ENCODE measurements at regions not wholly inside any gene's neighbourhood (a gene's known extent, or its start where the extent isn't known, plus 50 kb on each side); places are given as distances from the start of the nearest gene placed in this dataset.

- Histone ChIP-seq H3K9me1 (ENCODE audit: insufficient read depth, low read length) (no peaks in the 10 kb centered on the region), H2BK5ac (ENCODE audit: low read depth, low read length, poor library complexity, severe bottlenecking) (no peak overlapping the region), H2AK9ac (replicated peaks; ENCODE audit: low read depth, low read length, poor library complexity) (no peak overlapping the region), H4K8ac (ENCODE audit: low read depth in 2 of 2, low read length in 2 of 2) (no peak overlapping the region), H2BK15ac (ENCODE audit: low read depth, low read length) (no peak overlapping the region), H3K9me3 (ENCODE audit: control insufficient read depth, insufficient read depth, low read length) (no peaks in the 10 kb centered on the region), H4K20me1 (ENCODE audit: insufficient read depth, low read length) (no peaks in the 10 kb centered on the region), H3K36me3 (ENCODE audit: control insufficient read depth, insufficient read depth, low read length) (no peaks in the 10 kb centered on the region), H2AK5ac (ENCODE audit: low read depth, low read length) (no peak overlapping the region), H2BK20ac (ENCODE audit: low read depth, low read length) (no peak overlapping the region), H3K23ac (ENCODE audit: low read depth, low read length) (no peak overlapping the region), H3K9ac (ENCODE audit: low read depth, low read length) (no peak overlapping the region), H2AFZ (replicated peaks; ENCODE audit: low read length, poor library complexity) (no peak overlapping the region), H3K27me3 (ENCODE audit: control insufficient read depth, insufficient read depth, low read length) (peaks cover 52% of the 10 kb centered on the region), H3K18ac (ENCODE audit: low read depth, low read length) (no peak overlapping the region), H3K4me1 (ENCODE audit: control insufficient read depth, insufficient read depth, low read length) (no peaks in the 10 kb centered on the region), H3K4me3 (ENCODE audit: insufficient read depth, low read depth, low read length) (no peak overlapping the region), H3K4me2 (ENCODE audit: low read depth, low read length) (no peak overlapping the region), H3K4ac (ENCODE audit: low read depth, low read length) (no peak overlapping the region), H3K56ac (ENCODE audit: extremely low read depth, insufficient read depth, low read length) (no peak overlapping the region), H3K14ac (replicated peaks; ENCODE audit: low read depth, low read length) (no peak overlapping the region), H3K27ac (ENCODE audit: insufficient read depth, low read length) (no peak overlapping the region), H2BK120ac (ENCODE audit: low read depth, low read length) (no peak overlapping the region), H4K5ac (ENCODE audit: low read depth, low read length) (no peak overlapping the region), H4K91ac (ENCODE audit: insufficient read depth, low read depth, low read length) (no peak overlapping the region), H3K79me1 (ENCODE audit: low read depth in 1 of 2, low read length in 2 of 2) (no peaks in the 10 kb centered on the region)
- BruUV-seq (replicated peaks): no TSS peak
- in situ Hi-C loops (cut with MboI; ENCODE audit: low sequenced_read_pairs): no loop called here
- 32% methylated on average over 4 of the region's 10 CpGs; no CpG with 5 or more reads in 1 of the 2 experiments for WGBS, 2 experiments (ENCODE audit: extremely low coverage in 2 of 2, insufficient read length in 1 of 2)
- ATAC-seq (ENCODE audit: low read depth): no peak
- ChIA-PET POLR2A (ENCODE audit: unreplicated experiment) (no interaction called here), CTCF (no interaction called here)
- DNase-seq: no peak
- dilution Hi-C loops (cut with HindIII; ENCODE audit: low sequenced_read_pairs, unreplicated experiment): no loop called here
- no peak for TF ChIP-seq MAFK (IDR thresholded peaks at IDR 0.05; ENCODE audit: low read depth, low read length)
- intact Hi-C loops (cut with micrococcal nuclease): no loop called here
These were observed 134.3 kb upstream of the PRR20G start for GRCh38 chr3:127421943-127422662.

Data from IMR-90 (cell line).